HG03103 (cell line): ENCODE measurements at regions not wholly inside any gene's neighbourhood (a gene's known extent, or its start where the extent isn't known, plus 50 kb on each side); places are given as distances from the start of the nearest gene placed in this dataset.
"Not testable (repeated sequence)": the region's sequence is repeated elsewhere in the genome, so short reads cannot be mapped to it uniquely, and the experiment has no call there.

Experiments used
- ATAC-seq: cut with Tn5 transposase; IDR thresholded peaks from one replicate; pipeline ENCODE4 v1.9.1; 2021; ENCODE audit warnings: low read depth; ENCODE audit not compliant: unreplicated experiment

DNA sequence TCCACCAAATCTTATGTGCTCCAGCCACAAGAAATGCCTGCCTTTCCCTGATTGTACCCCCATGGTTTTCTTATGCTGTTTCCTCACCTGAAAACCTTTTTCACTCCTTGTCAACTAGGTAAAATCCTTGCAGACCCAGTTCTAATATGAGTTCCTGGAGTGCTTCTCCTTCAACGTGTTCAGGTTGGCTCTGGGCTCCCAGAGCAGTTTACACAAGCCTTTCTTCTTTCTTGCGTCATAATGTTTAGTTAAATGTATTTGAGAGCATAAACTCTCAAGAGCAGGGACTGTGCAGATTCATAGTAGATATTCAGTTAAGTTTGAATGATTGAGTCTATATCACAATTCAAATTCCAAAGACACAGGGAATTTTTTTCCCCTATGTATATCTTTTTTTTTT is 484.8 kb upstream of the CCDC196 start:
- no peak for ATAC-seq

DNA sequence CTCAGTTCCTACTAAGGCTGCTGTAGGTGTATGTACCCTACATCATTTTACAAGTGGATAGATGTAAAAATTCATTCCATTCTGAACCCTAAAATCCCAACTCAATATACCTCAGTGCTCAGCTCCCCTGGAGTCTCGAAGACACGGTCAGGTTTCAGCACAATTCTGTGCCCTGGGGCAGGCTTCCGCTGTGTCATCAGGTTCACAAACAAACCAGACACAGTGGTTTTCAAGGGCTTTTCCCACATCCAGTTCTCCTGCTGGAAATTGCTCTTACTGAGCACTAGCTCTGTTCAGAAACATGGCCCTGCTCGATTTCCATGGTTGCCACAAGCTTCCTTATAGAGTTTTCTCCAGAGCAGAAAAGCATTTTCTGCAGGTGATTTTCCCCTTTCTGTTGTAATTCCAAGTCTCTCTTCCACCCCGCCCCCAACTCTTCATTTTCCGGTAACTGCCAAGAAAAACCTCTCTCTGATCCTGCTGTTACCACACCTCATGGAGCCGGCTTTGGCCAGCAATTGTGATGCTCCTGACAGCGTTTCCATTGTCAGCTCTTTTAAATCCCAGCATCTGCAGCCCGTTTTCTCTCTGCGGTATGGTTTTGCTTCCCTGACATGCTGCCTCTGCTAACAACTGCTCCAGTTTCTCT is 483.0 kb upstream of the CCDC196 start:
- ATAC-seq, result no peak

- ATAC-seq, result no peak
These were observed 480.2 kb upstream of the CCDC196 start for GRCh38 chr14:66005900-66006434.

GRCh38 chr14:66008631-66009030 is 477.5 kb upstream of the CCDC196 start:
- no peak for ATAC-seq

DNA sequence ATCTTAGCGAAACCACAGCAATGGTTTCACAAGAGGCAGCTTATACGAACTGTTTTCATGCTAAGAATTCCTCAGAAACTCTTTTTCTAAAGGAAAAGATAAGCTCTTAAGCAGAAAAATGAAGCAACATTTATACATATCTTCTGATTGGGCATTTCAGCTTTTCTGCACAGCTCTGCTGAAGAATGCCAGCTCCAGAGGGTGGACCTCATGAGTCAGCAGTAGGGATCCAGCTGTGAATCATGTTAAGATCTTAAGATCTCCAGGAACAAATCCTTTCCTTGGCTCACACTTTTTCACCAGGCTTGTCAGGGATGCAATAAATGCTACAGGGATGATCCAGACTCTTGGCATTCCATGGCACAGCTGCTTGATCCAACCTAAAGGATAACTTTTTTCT is 477.1 kb upstream of the CCDC196 start:
- ATAC-seq, result no peak

DNA sequence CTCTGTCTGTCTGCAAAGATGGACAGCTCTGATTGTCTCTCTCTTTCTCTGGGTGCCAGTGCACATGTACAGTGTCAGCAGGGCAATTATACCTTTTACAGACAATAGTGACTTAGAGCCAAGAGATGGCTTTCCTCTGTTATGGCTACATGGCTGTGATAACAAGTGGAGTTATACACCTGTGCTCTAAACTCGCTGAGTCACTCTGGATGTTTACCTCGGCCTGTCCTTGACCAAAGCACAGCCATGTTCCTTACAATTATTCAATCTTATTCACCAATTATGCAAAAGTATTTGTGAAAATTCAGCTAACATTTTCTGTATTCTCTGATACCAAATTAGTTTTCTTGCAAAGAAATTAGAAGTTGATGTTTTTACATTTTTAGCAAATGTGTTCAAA is 475.5 kb upstream of the CCDC196 start:
- ATAC-seq, result no peak

DNA sequence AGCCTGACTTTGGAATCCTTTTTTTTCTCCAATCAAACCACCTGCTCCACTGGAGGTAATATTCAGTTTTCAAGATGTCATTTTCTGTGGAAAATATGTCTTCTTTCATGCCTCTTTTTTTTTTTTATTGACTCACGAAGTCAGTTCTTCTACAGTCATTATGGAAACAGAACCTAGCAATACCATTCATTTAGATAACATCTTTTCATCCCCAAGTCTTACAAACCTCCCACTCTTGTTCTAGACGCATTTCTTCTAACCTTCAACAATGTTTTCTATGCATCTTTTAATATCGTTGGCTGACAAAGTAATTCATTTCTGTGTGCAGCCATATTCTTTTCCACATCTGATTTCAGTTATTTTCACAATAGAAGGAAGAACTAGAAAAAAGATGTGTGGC is 474.3 kb upstream of the CCDC196 start:
- ATAC-seq, result no peak

GRCh38 chr14:66013607-66014006 is 472.6 kb upstream of the CCDC196 start:
- not testable (repeated sequence) for ATAC-seq

DNA sequence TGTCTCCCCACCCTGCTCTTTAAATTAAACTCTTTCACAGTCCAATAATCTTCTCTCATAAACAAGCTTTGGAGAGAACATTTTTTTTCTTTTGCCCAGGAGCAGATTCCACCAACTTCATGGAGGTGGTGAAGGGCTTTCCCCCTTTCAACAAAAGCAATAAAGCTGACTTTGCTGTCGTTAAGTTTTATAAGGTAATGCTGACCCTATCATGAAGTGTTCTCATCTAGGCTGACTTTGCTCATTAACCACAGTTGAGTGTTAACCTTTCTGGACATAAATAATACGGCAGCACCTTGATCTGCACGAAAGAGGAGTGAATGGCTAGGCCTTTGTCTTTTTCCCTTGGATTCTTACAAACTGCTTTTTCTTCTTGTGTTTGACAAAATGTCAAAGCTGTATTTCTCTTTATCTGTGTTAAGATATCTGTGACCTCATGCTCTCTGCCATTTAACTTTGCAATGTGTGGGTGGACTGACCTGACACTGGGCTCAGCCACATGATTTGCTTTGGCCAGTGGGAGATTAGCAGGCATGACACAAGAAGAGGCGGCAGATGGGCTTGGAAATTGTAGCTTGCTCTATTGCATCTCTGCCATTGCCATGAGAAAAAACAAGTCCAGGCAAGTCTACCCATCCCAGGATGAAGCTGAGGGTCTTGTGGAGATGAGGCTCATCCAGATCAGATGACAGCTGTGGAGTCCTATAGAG is 470.9 kb upstream of the CCDC196 start:
- ATAC-seq, result no peak

DNA sequence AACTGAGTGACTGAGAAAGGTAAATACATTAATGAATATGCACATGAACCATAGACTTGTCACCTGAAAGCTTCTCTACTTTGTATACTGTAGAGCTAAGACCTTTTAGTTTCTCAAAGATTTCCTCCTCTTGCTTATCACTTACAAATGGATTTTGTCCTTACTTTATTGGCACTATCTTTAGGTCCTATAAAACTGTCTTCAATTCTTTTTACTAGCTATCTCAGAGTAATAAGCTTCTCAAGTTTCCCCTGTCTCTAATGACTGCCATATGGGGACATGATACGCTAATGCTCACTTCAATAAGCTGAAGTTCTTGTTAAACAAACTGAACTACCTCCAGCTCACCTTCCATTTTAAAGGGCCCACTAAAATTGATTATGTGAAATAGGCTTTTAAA is 468.2 kb upstream of the CCDC196 start:
- ATAC-seq, result no peak

DNA sequence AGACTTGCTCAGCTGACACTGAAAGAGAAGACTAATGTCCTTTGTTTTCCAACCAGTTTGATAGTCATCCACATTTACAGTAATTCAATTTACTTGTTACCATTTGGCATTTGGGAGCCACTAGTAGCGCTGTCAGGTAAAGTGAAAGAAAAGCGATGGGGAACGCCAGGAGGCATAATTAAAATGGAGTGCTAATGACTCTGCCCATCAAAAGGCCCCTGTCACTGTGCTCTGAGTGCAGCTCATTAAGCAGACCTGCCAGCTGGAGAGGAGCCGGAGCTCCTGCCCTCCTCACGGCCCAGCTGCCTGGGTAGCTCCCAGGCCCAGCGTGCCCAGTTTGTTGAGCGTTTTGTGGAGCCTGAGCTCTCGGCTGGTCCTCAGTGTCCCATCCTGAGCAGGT is 463.6 kb upstream of the CCDC196 start:
- ATAC-seq, result no peak

DNA sequence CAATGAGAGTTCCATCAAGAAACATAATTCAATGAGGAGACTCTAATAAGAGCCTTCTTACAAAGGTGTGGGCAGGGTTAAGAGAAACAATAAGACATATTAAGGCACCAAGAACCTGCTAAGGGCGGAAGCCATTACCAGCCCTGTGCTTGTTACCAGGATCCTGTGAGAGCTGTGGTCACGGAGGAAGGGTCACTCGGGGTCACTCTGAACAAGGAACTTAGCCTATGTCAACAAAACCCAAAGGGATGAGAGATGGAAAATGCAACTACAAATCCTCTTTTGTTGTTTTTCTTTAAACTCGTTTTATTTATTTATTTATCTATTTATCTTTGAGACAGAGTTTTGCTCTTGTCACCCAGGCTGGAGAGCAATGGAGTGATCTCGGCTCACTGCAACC is 460.4 kb upstream of the CCDC196 start:
- no peak for ATAC-seq

- not testable (repeated sequence) for ATAC-seq
These were observed 454.2 kb upstream of the CCDC196 start for GRCh38 chr14:66031981-66032380.

GRCh38 chr14:66032800-66033199 is 453.4 kb upstream of the CCDC196 start:
- no peak for ATAC-seq

- ATAC-seq, result no peak
These were observed 449.6 kb upstream of the CCDC196 start for GRCh38 chr14:66036547-66036946.

DNA sequence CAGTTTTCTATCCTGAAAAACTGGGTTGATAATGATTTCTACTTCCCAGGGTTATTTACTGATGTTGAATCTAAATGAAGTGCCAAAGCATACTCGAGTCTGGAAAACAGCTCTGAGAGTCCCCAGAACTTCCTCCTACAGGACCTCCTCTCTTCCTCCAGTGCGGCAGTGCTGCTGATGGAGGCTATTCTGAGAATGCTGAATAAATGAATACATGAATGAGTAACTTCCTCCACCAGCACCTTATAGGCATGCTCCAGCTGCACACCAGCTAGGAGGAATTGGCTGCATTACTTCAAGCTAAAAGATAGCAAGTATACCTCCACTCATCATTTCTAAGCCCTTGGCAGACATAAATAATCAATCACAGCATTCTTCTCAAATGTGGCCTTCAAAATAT is 448.8 kb upstream of the CCDC196 start:
- no peak for ATAC-seq

- no peak for ATAC-seq
These were observed 448.0 kb upstream of the CCDC196 start for GRCh38 chr14:66038212-66038611.

DNA sequence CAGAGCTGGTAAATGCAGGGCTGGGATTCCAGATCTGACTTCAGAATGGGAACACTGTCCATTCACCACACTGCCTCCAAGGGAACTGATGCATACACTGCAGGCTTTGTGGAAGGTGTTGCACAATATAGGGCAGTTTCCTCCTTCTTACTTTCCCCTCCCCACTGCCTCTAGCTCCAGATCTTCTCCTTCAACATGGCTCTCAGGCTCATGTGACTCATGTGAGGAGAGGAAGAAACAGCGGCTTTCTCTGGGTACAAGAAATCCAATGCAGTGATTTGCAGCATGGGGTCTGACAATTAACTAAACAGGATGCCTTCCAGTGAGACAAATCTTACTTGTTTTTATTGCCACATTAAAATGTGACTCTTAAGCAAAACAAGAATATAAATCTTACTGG is 447.6 kb upstream of the CCDC196 start:
- no peak for ATAC-seq

GRCh38 chr14:66039495-66039894 is 446.7 kb upstream of the CCDC196 start:
- ATAC-seq, result no peak

- no peak for ATAC-seq
These were observed 444.6 kb upstream of the CCDC196 start for GRCh38 chr14:66041582-66041981.

DNA sequence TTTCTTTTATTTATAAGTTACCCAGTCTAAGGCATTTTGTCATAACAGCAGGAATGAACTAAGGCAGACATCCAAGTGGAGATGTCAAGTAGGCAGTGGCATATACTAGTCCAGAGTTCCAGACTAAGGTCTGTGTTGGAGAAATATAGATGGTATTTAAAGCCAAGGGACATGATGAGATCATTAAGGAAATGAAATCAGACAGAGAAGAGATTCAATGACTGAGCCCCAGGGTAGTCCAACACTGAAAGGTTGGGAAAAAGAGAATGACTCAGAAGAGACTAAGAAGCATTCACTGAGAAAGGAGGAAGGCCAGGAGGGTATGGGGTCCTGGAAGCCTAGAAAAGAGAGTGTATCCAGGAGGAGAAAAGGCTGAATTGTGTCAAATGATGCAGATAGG is 442.2 kb upstream of the CCDC196 start:
- no peak for ATAC-seq

DNA sequence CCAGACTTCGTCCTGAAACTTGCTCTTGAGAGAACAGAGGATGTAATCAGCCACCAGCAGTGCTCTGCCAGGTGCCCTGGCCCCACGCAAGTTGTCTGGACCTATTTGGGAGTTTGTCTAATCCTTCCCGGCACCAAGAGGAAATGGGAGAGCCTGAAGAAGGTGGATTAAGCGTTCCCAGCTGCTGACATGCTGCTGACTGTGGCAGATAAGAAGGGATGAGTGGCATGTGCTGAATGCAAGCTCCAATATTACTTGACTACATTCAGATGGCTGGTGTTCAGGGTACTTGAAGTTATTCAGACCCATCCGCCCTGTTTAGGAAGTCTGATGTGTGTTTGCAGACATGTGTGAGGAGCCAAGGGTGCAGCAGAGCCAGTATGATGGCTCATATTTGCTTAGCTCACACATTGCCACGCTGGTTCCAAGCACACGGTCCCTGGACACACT is 440.6 kb upstream of the CCDC196 start:
- ATAC-seq, result no peak
